Left lung (tissue), 4 donors: ENCODE measurements at regions not wholly inside any gene's neighbourhood (a gene's known extent, or its start where the extent isn't known, plus 50 kb on each side); places are given as distances from the start of the nearest gene placed in this dataset.

ENCODE experiments used
- ATAC-seq: fragments of 200-7000 bp; cut with Tn5 transposase; one replicate; pipeline ENCODE4 v1.9.1; 2020; ENCODE audit warnings: moderate library complexity
- DNase-seq, 4 donors: peaks; one replicate each; pipeline ENCODE4 v3.0.0-alpha.2; 2013 to 2020
- H3K27ac ChIP-seq, 2 donors: fragments of 200-600 bp; sonication (generic) in 1 of 2; one replicate each; pipeline versions ENCODE4 v1.5.0 to v1.8.0; 2020 to 2021
- H3K27me3 ChIP-seq, 2 donors: fragments of 200-600 bp; sonication (generic) in 1 of 2; one replicate each; pipeline versions ENCODE4 v1.5.0 to v1.8.0; 2020 to 2021
- H3K36me3 ChIP-seq, 2 donors: fragments of 200-600 bp; sonication (generic) in 1 of 2; one replicate each; pipeline versions ENCODE4 v1.5.0 to v1.8.0; 2020 to 2021
- H3K4me1 ChIP-seq, 2 donors: fragments of 200-600 bp; one replicate each; pipeline ENCODE4 v1.8.0; 2021
- H3K4me3 ChIP-seq, 2 donors: fragments of 200-600 bp; sonication (generic) in 1 of 2; one replicate each; pipeline versions ENCODE4 v1.5.0 to v1.8.0; 2020 to 2021; ENCODE audit warnings: mild to moderate bottlenecking in 1 of 2
- H3K9me3 ChIP-seq, 2 donors: fragments of 200-600 bp; sonication (generic) in 1 of 2; one replicate each; pipeline versions ENCODE4 v1.5.0 to v1.8.0; 2020 to 2021
- intact Hi-C, 2 donors: fragments of 100-400 bp; cut with DNase I; formaldehyde crosslinking; loops; one replicate each; pipeline versions ENCODE4 v1.11.2 to v1.14.2; 2022
- TF ChIP-seq, protein P1 (sequence below), 2 donors: fragments of 200-600 bp; sonication (generic) in 1 of 2; IDR thresholded peaks; one replicate each; pipeline versions ENCODE4 v1.5.0 to v1.8.0; 2021; ENCODE audit warnings: antibody characterized with exemption in 2 of 2
- donor health status: DM: no; HTN: yes; CAD: no.
- donor health status: DM: no; HTN: no; CAD: no.

DNA sequence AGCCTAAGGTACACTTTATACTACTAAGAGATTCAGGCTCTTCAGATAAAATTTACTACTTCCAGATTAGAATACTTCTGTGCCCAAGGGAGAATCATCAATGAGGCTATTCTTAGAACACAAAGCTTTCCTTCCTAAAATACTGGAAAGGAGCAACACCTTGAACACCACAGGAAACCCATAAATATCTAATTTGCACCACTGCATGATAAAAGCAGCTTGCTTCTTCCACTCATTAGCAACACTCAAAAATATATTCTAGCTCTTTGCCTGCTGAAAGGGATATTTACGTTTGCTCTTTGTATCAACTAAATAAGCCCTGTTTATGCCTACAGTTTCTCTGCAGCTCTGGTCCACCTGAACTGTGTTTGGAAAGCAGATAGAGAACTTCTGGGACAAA lies 284.3 kb downstream of the RWDD3 start:
- intact Hi-C loops: no loop called here

DNA sequence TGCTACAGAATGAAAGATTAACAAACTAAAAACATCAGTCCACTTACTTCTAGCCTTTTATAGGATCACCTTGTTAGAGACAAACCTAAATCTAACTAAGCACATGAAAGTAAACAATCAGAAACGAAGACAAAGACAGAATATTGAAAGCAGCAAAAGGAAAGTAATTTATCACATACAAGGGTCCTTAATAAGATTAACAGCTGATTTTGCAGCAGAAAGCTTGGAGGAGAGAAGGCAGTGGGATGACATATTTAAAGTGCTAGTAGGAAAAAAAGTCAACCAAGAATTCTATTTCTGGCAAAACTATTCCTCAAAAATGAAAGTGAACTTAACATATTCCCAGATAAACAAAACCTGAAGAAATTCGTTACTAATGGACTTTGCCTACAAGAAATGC lies 286.4 kb downstream of the RWDD3 start:
- Histone ChIP-seq H3K9me3 (peaks cover 0 to 29% of the 10 kb centered on the region in 2 donors), H3K4me1 (no peaks in the 10 kb centered on the region), H3K27me3 (no peaks in the 10 kb centered on the region), H3K36me3 (no peaks in the 10 kb centered on the region), H3K27ac (no peak overlapping the region), H3K4me3 (no peak overlapping the region)
- TF ChIP-seq, protein P1, sequence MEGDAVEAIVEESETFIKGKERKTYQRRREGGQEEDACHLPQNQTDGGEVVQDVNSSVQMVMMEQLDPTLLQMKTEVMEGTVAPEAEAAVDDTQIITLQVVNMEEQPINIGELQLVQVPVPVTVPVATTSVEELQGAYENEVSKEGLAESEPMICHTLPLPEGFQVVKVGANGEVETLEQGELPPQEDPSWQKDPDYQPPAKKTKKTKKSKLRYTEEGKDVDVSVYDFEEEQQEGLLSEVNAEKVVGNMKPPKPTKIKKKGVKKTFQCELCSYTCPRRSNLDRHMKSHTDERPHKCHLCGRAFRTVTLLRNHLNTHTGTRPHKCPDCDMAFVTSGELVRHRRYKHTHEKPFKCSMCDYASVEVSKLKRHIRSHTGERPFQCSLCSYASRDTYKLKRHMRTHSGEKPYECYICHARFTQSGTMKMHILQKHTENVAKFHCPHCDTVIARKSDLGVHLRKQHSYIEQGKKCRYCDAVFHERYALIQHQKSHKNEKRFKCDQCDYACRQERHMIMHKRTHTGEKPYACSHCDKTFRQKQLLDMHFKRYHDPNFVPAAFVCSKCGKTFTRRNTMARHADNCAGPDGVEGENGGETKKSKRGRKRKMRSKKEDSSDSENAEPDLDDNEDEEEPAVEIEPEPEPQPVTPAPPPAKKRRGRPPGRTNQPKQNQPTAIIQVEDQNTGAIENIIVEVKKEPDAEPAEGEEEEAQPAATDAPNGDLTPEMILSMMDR (IDR thresholded peaks at IDR 0.05): no peak
- DNase-seq: no peak
- intact Hi-C loops: no loop called here
- ATAC-seq: no peak

More for the DNA sequence above, 284.3 kb downstream of the RWDD3 start:
- H3K4me1 ChIP-seq: no peaks in the 10 kb centered on the region
- ATAC-seq: no peak
- H3K9me3 ChIP-seq: peaks cover 0 to 9% of the 10 kb centered on the region in 2 donors
- no peak overlapping the region for H3K4me3 ChIP-seq
- no peak overlapping the region for H3K27ac ChIP-seq
- DNase-seq: no peak
- TF ChIP-seq, protein P1 (IDR thresholded peaks at IDR 0.05): no peak
- no peaks in the 10 kb centered on the region for H3K27me3 ChIP-seq
- H3K36me3 ChIP-seq: no peaks in the 10 kb centered on the region

DNA sequence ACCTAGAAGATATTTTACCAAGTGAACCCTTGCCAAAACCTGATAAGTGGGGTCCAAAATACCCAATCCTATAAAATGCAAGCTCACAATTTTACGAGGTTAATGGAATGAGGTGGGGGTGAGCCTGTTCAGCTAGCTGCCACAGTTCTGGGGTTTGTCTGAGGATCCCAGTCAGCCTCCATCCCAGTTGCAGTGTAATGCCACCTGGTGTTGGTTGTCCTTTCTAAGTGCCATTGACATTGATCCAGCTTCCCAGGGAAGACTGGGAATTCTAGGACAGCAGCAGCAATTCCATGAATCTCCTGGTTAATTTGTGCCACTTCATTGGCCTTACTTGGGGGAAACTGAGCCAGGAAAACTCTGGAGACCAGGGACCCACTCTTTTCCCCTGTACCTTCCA lies 298.3 kb downstream of the RWDD3 start:
- H3K9me3 ChIP-seq: peaks cover 0 to 5% of the 10 kb centered on the region in 2 donors
- TF ChIP-seq, protein P1 (IDR thresholded peaks at IDR 0.05): no peak
- intact Hi-C loops: no loop called here
- ATAC-seq: no peak
- no peaks in the 10 kb centered on the region for H3K27me3 ChIP-seq
- DNase-seq: no peak
- H3K36me3 ChIP-seq: no peaks in the 10 kb centered on the region
- H3K27ac ChIP-seq: no peak overlapping the region
- no peak overlapping the region for H3K4me3 ChIP-seq
- H3K4me1 ChIP-seq: no peaks in the 10 kb centered on the region

DNA sequence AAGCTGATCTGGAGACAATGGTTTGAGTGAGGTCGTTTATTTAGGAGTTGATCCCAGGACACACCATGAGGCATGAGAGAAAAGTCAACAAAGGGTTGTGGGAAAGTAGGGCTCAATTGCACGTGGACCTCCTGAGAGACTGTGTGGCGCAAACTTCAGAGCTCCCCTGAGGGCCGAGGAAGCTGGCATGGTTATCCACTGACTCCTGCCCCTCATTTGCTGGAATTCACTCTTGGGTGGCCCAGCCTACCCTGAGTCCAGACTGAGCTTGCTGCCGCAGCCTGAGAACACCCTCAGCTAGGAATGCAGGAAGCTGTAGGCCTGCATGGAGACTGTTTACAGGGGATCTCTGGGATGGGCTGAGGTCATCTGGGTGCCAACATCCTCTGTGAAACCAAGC lies 301.0 kb downstream of the RWDD3 start:
- ATAC-seq: no peak

DNA sequence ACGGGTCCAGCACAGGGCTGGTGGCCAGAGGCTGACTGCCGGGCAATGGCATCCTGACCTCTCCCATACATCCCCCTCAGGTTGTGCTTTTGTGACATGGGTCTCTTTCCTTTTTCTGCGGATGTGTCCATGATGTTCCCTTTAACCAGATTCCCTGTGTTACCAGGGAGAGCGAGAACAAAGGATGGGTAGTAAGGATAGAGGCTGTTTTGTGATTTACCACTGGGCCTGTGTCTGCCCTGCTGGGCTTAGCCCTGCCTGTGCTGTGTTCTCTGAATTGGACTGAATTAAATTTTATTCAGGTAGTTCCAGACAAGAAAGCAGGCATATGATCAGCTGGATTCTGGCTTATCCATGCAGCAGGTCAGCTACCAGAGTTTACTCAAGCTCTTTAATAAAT lies 301.6 kb downstream of the RWDD3 start:
- TF ChIP-seq, protein P1 (IDR thresholded peaks at IDR 0.05): no peak
- DNase-seq: peak in 1 of 4 donors; percentile 31
- no peaks in the 10 kb centered on the region for H3K36me3 ChIP-seq
- ATAC-seq: no peak
- H3K4me1 ChIP-seq: no peaks in the 10 kb centered on the region
- H3K27me3 ChIP-seq: no peaks in the 10 kb centered on the region
- no peak overlapping the region for H3K4me3 ChIP-seq
- no peak overlapping the region for H3K27ac ChIP-seq
- peaks cover 0 to 5% of the 10 kb centered on the region in 2 donors for H3K9me3 ChIP-seq
- intact Hi-C loops: no loop called here

More for the DNA sequence above, 301.0 kb downstream of the RWDD3 start:
- no peak overlapping the region for H3K4me3 ChIP-seq
- peaks cover 0 to 5% of the 10 kb centered on the region in 2 donors for H3K9me3 ChIP-seq
- H3K36me3 ChIP-seq: no peaks in the 10 kb centered on the region
- no peaks in the 10 kb centered on the region for H3K4me1 ChIP-seq
- intact Hi-C loops: no loop called here
- no peaks in the 10 kb centered on the region for H3K27me3 ChIP-seq
- H3K27ac ChIP-seq: no peak overlapping the region
- TF ChIP-seq, protein P1 (IDR thresholded peaks at IDR 0.05): no peak
- peak in 1 of 4 donors; percentile 8 for DNase-seq
